ENCODE measurements at regions not wholly inside any gene's neighbourhood (a gene's known extent, or its start where the extent isn't known, plus 50 kb on each side); places are given as distances from the start of the nearest gene placed in this dataset.

DNA sequence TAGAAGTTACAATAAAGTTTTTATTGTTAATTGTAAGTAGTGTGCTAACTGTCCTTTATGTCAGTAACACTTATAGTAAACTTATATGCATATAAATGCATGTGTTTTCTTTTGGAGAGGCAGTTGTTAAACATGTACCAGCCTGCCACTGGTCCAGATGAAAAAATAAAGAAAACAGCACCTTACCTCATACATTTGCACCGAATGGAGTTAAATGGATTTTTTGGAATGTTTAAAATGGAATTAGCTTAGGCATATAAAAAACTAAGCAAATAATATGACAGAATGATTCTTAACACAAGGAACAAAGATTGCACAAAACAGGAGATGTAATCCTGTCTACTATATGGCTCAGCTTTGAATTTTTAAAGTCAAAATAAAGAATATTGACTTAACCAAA lies 50.2 kb upstream of the ALDH1A3 start:
- ATAC-seq: no peak
- no peaks in the 10 kb centered on the region for H4K20me1 ChIP-seq (replicated peaks; ENCODE audit: control insufficient read depth, insufficient read depth, low read length)
- H3K9me1 ChIP-seq (ENCODE audit: control insufficient read depth, insufficient read depth, low read length): no peaks in the 10 kb centered on the region
- no TSS peak for BruUV-seq (replicated peaks)
- DNase-seq (ENCODE audit: extremely low read depth in 1 of 4, low spot score in 3 of 4): no peak
- no peaks in the 10 kb centered on the region for H3K36me3 ChIP-seq (ENCODE audit: control insufficient read depth, insufficient read depth, low read length)
- ChIA-PET CTCF (ENCODE audit: low intra/inter-chr PET ratio) (no interaction called here), POLR2A (interaction anchor here (0.6 kb wide), 1 partner anchor 19 kb away, joined by 3 read pairs; no protein-coding TSS in a partner anchor)
- H3K9me3 ChIP-seq (replicated peaks; ENCODE audit: control insufficient read depth, insufficient read depth, low read depth, low read length): no peaks in the 10 kb centered on the region
- no peak overlapping the region for H3K4me2 ChIP-seq (ENCODE audit: insufficient read depth, low read length)
- no peak for FAIRE-seq
- no peak overlapping the region for H3K4me3 ChIP-seq
- intact Hi-C loops (cut with micrococcal nuclease) (no loop called here), in situ Hi-C loops (cut with MboI) (no loop called here)
- H3K27ac ChIP-seq (ENCODE audit: extremely low read depth, low read depth, low read length): no peak overlapping the region
- 0% methylated on average over 1 of the region's 1 CpG for WGBS (ENCODE audit: insufficient coverage, low coverage, missing lambda C conversion rate)
- no peak overlapping the region for H2AFZ ChIP-seq (ENCODE audit: low read depth, low read length)
- no peaks in the 10 kb centered on the region for H3K4me1 ChIP-seq (replicated peaks in 1 of 2; ENCODE audit: control insufficient read depth in 2 of 2, insufficient read depth in 2 of 2, low read length in 2 of 2)
- peaks cover 0 to 8% of the 10 kb centered on the region in 2 experiments; a peak in 1 of 5 replicates for H3K27me3 ChIP-seq (ENCODE audit: control insufficient read depth in 2 of 2, insufficient read depth in 2 of 2, low read length in 2 of 2)
- no peak overlapping the region for H3K9ac ChIP-seq (ENCODE audit: insufficient read depth in 1 of 2, low read depth in 2 of 2, low read length in 2 of 2)
- H3K79me2 ChIP-seq (ENCODE audit: control insufficient read depth, insufficient read depth, low read length): no peaks in the 10 kb centered on the region
- TF ChIP-seq FOXA1 (IDR thresholded peaks at IDR 0.05; ENCODE audit: borderline replicate concordance) (no peak), FOS (IDR thresholded peaks at IDR 0.05; ENCODE audit: extremely low read depth, insufficient read length) (no peak), RHOXF2B (CRISPR knock-in tag; conservative IDR thresholded peaks at IDR 0.05) (no peak), KDM4B (IDR thresholded peaks at IDR 0.05; ENCODE audit: borderline replicate concordance in 2 of 2, low read depth in 1 of 2) (no peak), PTRF (tag; IDR thresholded peaks at IDR 0.05) (no peak), BACH1 (tag; IDR thresholded peaks at IDR 0.05) (no peak), PHB2 (IDR thresholded peaks at IDR 0.05; ENCODE audit: low read depth) (no peak), ZNF407 (IDR thresholded peaks at IDR 0.05; ENCODE audit: low read depth) (no peak)

Data from K562 (cell line).